ENCODE measurements at regions not wholly inside any gene's neighbourhood (a gene's known extent, or its start where the extent isn't known, plus 50 kb on each side); places are given as distances from the start of the nearest gene placed in this dataset.

DNA sequence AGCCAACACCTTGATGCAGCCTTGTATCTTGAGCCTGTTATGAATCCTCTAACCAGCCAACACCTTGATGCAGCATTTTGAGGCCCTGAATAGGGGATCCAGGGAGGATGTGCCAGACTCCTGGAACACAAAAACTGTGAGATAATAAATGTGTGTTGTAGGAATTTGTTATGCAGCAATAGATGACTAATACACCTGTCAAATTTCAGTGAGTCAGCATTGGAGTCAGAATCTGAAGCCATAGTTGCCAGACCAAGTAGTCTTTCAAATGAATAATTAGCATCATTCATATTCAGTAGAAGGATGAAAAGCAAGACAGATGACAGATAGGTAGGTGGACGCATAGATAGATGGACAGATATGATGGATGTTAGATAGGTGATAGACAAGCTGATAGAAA, 942.5 kb upstream of the SLC39A10 start:
- Histone ChIP-seq H3K36me3 (ENCODE audit: control insufficient read depth in 2 of 2, insufficient read depth in 1 of 2, low read length in 2 of 2) (no peaks in the 10 kb centered on the region), H3K9me3 (ENCODE audit: control insufficient read depth, insufficient read depth, low read depth, low read length) (no peaks in the 10 kb centered on the region), H3K4me1 (ENCODE audit: control insufficient read depth, insufficient read depth, low read length) (no peaks in the 10 kb centered on the region), H3K4me3 (ENCODE audit: low read depth, low read length) (no peak overlapping the region), H3K27ac (ENCODE audit: extremely low read depth, low read depth, low read length) (no peak overlapping the region)
- ChIA-PET CTCF (no interaction called here), POLR2A (no interaction called here)
- no peak for TF ChIP-seq ZFP41 (tag by site-specific recombination; IDR thresholded peaks at IDR 0.05; ENCODE audit: borderline replicate concordance)
- no peak for TF ChIP-seq ZBTB21 (tag by site-specific recombination; IDR thresholded peaks at IDR 0.05)
- no peak for TF ChIP-seq ZNF513 (tag by site-specific recombination; IDR thresholded peaks at IDR 0.05)
- no peak for TF ChIP-seq ZNF473 (tag by site-specific recombination; IDR thresholded peaks at IDR 0.05)
- no peak for TF ChIP-seq ZNF529 (tag by site-specific recombination; IDR thresholded peaks at IDR 0.05; ENCODE audit: insufficient replicate concordance)
- no peak for TF ChIP-seq PRDM1 (tag by site-specific recombination; IDR thresholded peaks at IDR 0.05)
- TF ChIP-seq ZNF37A (tag by site-specific recombination; IDR thresholded peaks at IDR 0.05) = no peak
- TF ChIP-seq ZNF350 (tag by site-specific recombination; IDR thresholded peaks at IDR 0.05) = no peak
- no peak for TF ChIP-seq ZNF843 (tag by site-specific recombination; IDR thresholded peaks at IDR 0.05)
- TF ChIP-seq, protein P1, sequence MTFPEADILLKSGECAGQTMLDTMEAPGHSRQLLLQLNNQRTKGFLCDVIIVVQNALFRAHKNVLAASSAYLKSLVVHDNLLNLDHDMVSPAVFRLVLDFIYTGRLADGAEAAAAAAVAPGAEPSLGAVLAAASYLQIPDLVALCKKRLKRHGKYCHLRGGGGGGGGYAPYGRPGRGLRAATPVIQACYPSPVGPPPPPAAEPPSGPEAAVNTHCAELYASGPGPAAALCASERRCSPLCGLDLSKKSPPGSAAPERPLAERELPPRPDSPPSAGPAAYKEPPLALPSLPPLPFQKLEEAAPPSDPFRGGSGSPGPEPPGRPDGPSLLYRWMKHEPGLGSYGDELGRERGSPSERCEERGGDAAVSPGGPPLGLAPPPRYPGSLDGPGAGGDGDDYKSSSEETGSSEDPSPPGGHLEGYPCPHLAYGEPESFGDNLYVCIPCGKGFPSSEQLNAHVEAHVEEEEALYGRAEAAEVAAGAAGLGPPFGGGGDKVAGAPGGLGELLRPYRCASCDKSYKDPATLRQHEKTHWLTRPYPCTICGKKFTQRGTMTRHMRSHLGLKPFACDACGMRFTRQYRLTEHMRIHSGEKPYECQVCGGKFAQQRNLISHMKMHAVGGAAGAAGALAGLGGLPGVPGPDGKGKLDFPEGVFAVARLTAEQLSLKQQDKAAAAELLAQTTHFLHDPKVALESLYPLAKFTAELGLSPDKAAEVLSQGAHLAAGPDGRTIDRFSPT (tag by site-specific recombination; IDR thresholded peaks at IDR 0.05) = no peak
- TF ChIP-seq ZNF776 (tag by site-specific recombination; IDR thresholded peaks at IDR 0.05; ENCODE audit: borderline replicate concordance) = no peak
- TF ChIP-seq ZNF324 (tag by site-specific recombination; IDR thresholded peaks at IDR 0.05) = no peak
- TF ChIP-seq ZNF398 (tag by site-specific recombination; IDR thresholded peaks at IDR 0.05) = no peak
- TF ChIP-seq MEIS1 (CRISPR knock-in tag; IDR thresholded peaks at IDR 0.05; ENCODE audit: borderline replicate concordance) = no peak
- no peak for TF ChIP-seq ZNF223 (tag by site-specific recombination; IDR thresholded peaks at IDR 0.05)
- no peak for TF ChIP-seq ZFP69B (tag by site-specific recombination; IDR thresholded peaks at IDR 0.05)
- TF ChIP-seq, protein P2, sequence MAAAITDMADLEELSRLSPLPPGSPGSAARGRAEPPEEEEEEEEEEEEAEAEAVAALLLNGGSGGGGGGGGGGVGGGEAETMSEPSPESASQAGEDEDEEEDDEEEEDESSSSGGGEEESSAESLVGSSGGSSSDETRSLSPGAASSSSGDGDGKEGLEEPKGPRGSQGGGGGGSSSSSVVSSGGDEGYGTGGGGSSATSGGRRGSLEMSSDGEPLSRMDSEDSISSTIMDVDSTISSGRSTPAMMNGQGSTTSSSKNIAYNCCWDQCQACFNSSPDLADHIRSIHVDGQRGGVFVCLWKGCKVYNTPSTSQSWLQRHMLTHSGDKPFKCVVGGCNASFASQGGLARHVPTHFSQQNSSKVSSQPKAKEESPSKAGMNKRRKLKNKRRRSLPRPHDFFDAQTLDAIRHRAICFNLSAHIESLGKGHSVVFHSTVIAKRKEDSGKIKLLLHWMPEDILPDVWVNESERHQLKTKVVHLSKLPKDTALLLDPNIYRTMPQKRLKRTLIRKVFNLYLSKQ (tag by site-specific recombination; IDR thresholded peaks at IDR 0.05; ENCODE audit: borderline replicate concordance) = no peak

DNA sequence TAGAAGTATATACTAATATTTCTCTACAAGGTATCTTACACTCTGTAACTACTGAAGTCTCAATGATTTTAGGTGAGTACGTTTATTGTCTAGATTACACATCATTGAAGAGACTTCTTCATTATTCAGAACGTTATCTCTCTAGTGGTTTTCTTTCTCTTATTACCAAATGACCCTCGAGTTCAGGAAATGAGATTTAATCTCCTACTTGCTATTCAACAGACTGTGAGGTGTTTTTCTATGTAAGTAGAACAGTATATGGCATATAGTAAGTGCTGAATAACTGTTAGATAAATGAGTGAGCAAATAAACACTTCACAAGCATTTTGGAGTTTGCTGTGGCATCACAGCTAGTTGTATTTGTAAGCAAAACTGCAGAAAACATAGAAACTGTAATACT, 947.2 kb upstream of the SLC39A10 start:
- CTCF ChIA-PET = no interaction called here
- TF ChIP-seq ZNF624 (tag by site-specific recombination; IDR thresholded peaks at IDR 0.05) (no peak), REPIN1 (tag by site-specific recombination; IDR thresholded peaks at IDR 0.05; ENCODE audit: low read depth) (no peak), ZXDB (tag by site-specific recombination; IDR thresholded peaks at IDR 0.05) (no peak), ZNF600 (tag by site-specific recombination; IDR thresholded peaks at IDR 0.05) (no peak), ZNF513 (tag by site-specific recombination; IDR thresholded peaks at IDR 0.05) (no peak), ZNF292 (tag by site-specific recombination; IDR thresholded peaks at IDR 0.05; ENCODE audit: borderline replicate concordance, low read depth) (no peak), ZNF169 (tag by site-specific recombination; IDR thresholded peaks at IDR 0.05) (no peak), ZNF654 (tag by site-specific recombination; IDR thresholded peaks at IDR 0.05; ENCODE audit: low read depth) (no peak), ZNF660 (tag by site-specific recombination; IDR thresholded peaks at IDR 0.05) (no peak), ZEB2 (tag by site-specific recombination; IDR thresholded peaks at IDR 0.05) (no peak), ZFHX2 (tag by site-specific recombination; conservative IDR thresholded peaks at IDR 0.05) (no peak), PBX3 (CRISPR knock-in tag; IDR thresholded peaks at IDR 0.05) (no peak), ZNF324 (tag by site-specific recombination; IDR thresholded peaks at IDR 0.05) (no peak)

More for the DNA sequence above, 947.2 kb upstream of the SLC39A10 start:
- no peaks in the 10 kb centered on the region for H3K36me3 ChIP-seq (ENCODE audit: control insufficient read depth in 2 of 2, insufficient read depth in 1 of 2, low read length in 2 of 2)
- H3K4me1 ChIP-seq (ENCODE audit: control insufficient read depth, insufficient read depth, low read length) = no peaks in the 10 kb centered on the region
- no peaks in the 10 kb centered on the region for H3K9me3 ChIP-seq (ENCODE audit: control insufficient read depth, insufficient read depth, low read depth, low read length)
- H3K4me3 ChIP-seq (ENCODE audit: low read depth, low read length) = no peak overlapping the region
- H3K27ac ChIP-seq (ENCODE audit: extremely low read depth, low read depth, low read length) = no peak overlapping the region
- POLR2A ChIA-PET = no interaction called here
